SK-N-SH (cell line): ENCODE measurements at regions not wholly inside any gene's neighbourhood (a gene's known extent, or its start where the extent isn't known, plus 50 kb on each side); places are given as distances from the start of the nearest gene placed in this dataset.

ENCODE experiments used
- CTCF ChIA-PET: fragments of 300-600, 350-600 bp; formaldehyde crosslinking; extraction: SDS; loops from one replicate; lab custom pipeline; 2021; lab: Yijun Ruan, JAX
- POLR2A ChIA-PET: fragments of 350-600 bp; sonication (Branson Sonifier 250); formaldehyde crosslinking; extraction: SDS; loops from one replicate; lab custom pipeline; 2020; ENCODE audit warnings: antibody characterized with exemption, inconsistent platforms; lab: Yijun Ruan, JAX
- DNase-seq: peaks from one replicate; pipeline ENCODE4 v3.0.0; 2012
- H2AFZ ChIP-seq: fragments of 200-600 bp; sonication (generic); 2 replicates; pipeline ENCODE4 v1.8.1; 2016; ENCODE audit warnings: antibody characterized with exemption, mild to moderate bottlenecking, low read depth
- H3F3A ChIP-seq: fragments of 200-600 bp; sonication (generic); replicated peaks from 2 replicates; pipeline ENCODE3; 2016; ENCODE audit warnings: antibody characterized with exemption, mild to moderate bottlenecking; ENCODE audit not compliant: insufficient read depth
- H3K27ac ChIP-seq, 2 experiments: fragments of 200-500 bp in 1 of 2; fragments of 200-600 bp in 1 of 2; sonication (Bioruptor generic) in 1 of 2; sonication (generic), shearing (Covaris generic) in 1 of 2; 2 replicates each; pipeline versions ENCODE4 v1.5.1 to v1.6.1; 2014 to 2016; ENCODE audit warnings: low read depth in 2 of 2, inconsistent platforms in 1 of 2, low read length in 1 of 2, mild to moderate bottlenecking in 1 of 2, mixed read lengths in 1 of 2
- H3K27me3 ChIP-seq: fragments of 200-600 bp; sonication (generic), shearing (Covaris generic); 2 replicates; pipeline ENCODE4 v1.6.1; 2016; ENCODE audit warnings: mixed run types; ENCODE audit not compliant: insufficient read depth
- H3K36me3 ChIP-seq, 2 experiments: fragments of 200-500 bp in 1 of 2; fragments of 200-600 bp in 1 of 2; sonication (Bioruptor generic) in 1 of 2; sonication (generic) in 1 of 2; replicated peaks in 1 of 2; 2 replicates each; pipeline versions ENCODE3 to v1.5.1; 2014 to 2016; ENCODE audit warnings: low read length in 1 of 2, mild to moderate bottlenecking in 1 of 2; ENCODE audit not compliant: insufficient read depth in 2 of 2, control insufficient read depth in 1 of 2
- H3K4me1 ChIP-seq, 2 experiments: fragments of 200-500 bp in 1 of 2; fragments of 200-600 bp in 1 of 2; sonication (Bioruptor generic) in 1 of 2; sonication (generic), shearing (Covaris generic) in 1 of 2; 2 replicates each; pipeline versions ENCODE4 v1.5.1 to v1.6.1; 2014 to 2016; ENCODE audit warnings: low read depth in 1 of 2, low read length in 1 of 2, mixed run types in 1 of 2; ENCODE audit not compliant: insufficient read depth in 2 of 2, control insufficient read depth in 1 of 2
- H3K4me2 ChIP-seq: fragments of 200-600 bp; sonication (generic), shearing (Covaris generic); 2 replicates; pipeline ENCODE4 v1.6.1; 2017; ENCODE audit warnings: mixed run types
- H3K4me3 ChIP-seq, 2 experiments: fragments of 200-500 bp in 1 of 2; fragments of 200-600 bp in 1 of 2; sonication (Bioruptor generic) in 1 of 2; sonication (generic), shearing (Covaris generic) in 1 of 2; 2 replicates each; pipeline versions ENCODE4 v1.5.1 to v1.8.1; 2014 to 2016; ENCODE audit warnings: low read depth in 2 of 2, inconsistent platforms in 1 of 2, low read length in 1 of 2, mild to moderate bottlenecking in 1 of 2, mixed read lengths in 1 of 2, moderate library complexity in 1 of 2
- H3K79me2 ChIP-seq: fragments of 200-600 bp; sonication (generic); 2 replicates; pipeline ENCODE4 v1.8.1; 2017; ENCODE audit warnings: mild to moderate bottlenecking; ENCODE audit not compliant: insufficient read depth
- H3K9ac ChIP-seq: fragments of 200-600 bp; sonication (generic); 2 replicates; pipeline ENCODE4 v1.6.1; 2017; ENCODE audit warnings: mixed run types
- H3K9me2 ChIP-seq: fragments of 200-600 bp; sonication (generic); 2 replicates; pipeline ENCODE4 v1.6.1; 2017; ENCODE audit warnings: mixed run types
- H3K9me3 ChIP-seq: fragments of 200-600 bp; sonication (generic); 2 replicates; pipeline ENCODE4 v1.6.1; 2017; ENCODE audit warnings: mixed run types, mild to moderate bottlenecking, moderate library complexity
- H4K20me1 ChIP-seq: fragments of 200-600 bp; sonication (generic); 2 replicates; pipeline ENCODE4 v1.6.1; 2017; ENCODE audit warnings: mild to moderate bottlenecking, mixed run types; ENCODE audit not compliant: insufficient read depth
- FOXM1 ChIP-seq: IDR thresholded peaks from 2 replicates; pipeline ENCODE4 v1.4.0; 2012; ENCODE audit warnings: low read depth, mild to moderate bottlenecking
- MXI1 ChIP-seq: IDR thresholded peaks from 2 replicates; pipeline ENCODE4 v1.6.1; 2012; ENCODE audit warnings: mild to moderate bottlenecking, low read depth, low read length, improper control_type of control experiment
- TEAD4 ChIP-seq: IDR thresholded peaks from 2 replicates; pipeline ENCODE4 v1.4.0; 2012; ENCODE audit warnings: mild to moderate bottlenecking, borderline replicate concordance; ENCODE audit not compliant: insufficient read depth
- WGBS: methylation state at CpG from one replicate; pipeline ENCODE4 v1.1.6; 2017; ENCODE audit warnings: low lambda C conversion rate; 5-methylcytosine and 5-hydroxymethylcytosine counted together
- TF ChIP-seq, protein P1 (sequence below): fragments of 200-600 bp; sonication (generic); IDR thresholded peaks from 2 replicates; pipeline ENCODE4 v1.6.1; 2017; ENCODE audit warnings: antibody characterized with exemption, mild to moderate bottlenecking, moderate library complexity
- TF ChIP-seq, protein P2 (sequence below): IDR thresholded peaks from 2 replicates; pipeline ENCODE4; 2012
- TF ChIP-seq, protein P3 (sequence below): IDR thresholded peaks from 2 replicates; pipeline ENCODE4 v1.4.0; 2012; ENCODE audit warnings: low read depth, borderline replicate concordance
- TF ChIP-seq, protein P4 (sequence below): IDR thresholded peaks from 2 replicates; pipeline ENCODE4 v1.6.1; 2012; ENCODE audit warnings: mild to moderate bottlenecking, low read depth, low read length, moderate library complexity
- TF ChIP-seq, protein P5 (sequence below): IDR thresholded peaks from 2 replicates; pipeline ENCODE4 v1.4.0; 2012; ENCODE audit warnings: low read depth

DNA sequence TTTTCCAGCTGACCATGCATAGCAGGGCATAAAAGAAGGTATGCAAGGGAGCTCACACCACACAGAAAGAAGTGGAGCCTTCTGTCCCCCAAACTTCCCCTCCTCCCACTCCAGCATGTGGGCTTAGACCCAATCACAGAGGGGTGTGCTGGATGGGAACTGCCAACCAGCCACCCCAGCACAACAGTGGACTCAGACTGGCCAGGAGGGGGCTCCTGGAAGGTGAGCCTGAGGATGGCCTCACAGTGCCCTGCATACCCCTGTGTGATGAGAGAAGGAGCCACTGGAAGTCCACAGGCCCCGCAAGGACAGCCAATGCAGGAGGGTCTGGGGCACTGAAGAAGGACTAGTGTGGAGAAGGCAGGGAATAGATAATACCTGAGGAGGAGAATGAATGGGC is 106.9 kb upstream of the SERP2 start:
- no peak overlapping the region for H3K9ac ChIP-seq
- no peaks in the 10 kb centered on the region for H4K20me1 ChIP-seq
- H3K27ac ChIP-seq = no peak overlapping the region
- WGBS = 69% methylated on average over 1 of the region's 1 CpG
- ChIA-PET POLR2A (no interaction called here), CTCF (no interaction called here)
- no peaks in the 10 kb centered on the region for H3K9me3 ChIP-seq
- DNase-seq = no peak
- no peaks in the 10 kb centered on the region for H3K79me2 ChIP-seq
- H3F3A ChIP-seq = no peaks in the 10 kb centered on the region
- no peaks in the 10 kb centered on the region for H3K27me3 ChIP-seq
- no peak overlapping the region for H3K4me3 ChIP-seq
- H3K36me3 ChIP-seq = no peaks in the 10 kb centered on the region
- TF ChIP-seq, protein P1, sequence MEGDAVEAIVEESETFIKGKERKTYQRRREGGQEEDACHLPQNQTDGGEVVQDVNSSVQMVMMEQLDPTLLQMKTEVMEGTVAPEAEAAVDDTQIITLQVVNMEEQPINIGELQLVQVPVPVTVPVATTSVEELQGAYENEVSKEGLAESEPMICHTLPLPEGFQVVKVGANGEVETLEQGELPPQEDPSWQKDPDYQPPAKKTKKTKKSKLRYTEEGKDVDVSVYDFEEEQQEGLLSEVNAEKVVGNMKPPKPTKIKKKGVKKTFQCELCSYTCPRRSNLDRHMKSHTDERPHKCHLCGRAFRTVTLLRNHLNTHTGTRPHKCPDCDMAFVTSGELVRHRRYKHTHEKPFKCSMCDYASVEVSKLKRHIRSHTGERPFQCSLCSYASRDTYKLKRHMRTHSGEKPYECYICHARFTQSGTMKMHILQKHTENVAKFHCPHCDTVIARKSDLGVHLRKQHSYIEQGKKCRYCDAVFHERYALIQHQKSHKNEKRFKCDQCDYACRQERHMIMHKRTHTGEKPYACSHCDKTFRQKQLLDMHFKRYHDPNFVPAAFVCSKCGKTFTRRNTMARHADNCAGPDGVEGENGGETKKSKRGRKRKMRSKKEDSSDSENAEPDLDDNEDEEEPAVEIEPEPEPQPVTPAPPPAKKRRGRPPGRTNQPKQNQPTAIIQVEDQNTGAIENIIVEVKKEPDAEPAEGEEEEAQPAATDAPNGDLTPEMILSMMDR = no peak
- TF ChIP-seq, protein P2, sequence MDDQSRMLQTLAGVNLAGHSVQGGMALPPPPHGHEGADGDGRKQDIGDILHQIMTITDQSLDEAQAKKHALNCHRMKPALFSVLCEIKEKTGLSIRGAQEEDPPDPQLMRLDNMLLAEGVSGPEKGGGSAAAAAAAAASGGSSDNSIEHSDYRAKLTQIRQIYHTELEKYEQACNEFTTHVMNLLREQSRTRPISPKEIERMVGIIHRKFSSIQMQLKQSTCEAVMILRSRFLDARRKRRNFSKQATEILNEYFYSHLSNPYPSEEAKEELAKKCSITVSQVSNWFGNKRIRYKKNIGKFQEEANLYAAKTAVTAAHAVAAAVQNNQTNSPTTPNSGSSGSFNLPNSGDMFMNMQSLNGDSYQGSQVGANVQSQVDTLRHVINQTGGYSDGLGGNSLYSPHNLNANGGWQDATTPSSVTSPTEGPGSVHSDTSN = no peak
- TF ChIP-seq TEAD4 (no peak), MXI1 (no peak), FOXM1 (no peak)
- TF ChIP-seq, protein P3, sequence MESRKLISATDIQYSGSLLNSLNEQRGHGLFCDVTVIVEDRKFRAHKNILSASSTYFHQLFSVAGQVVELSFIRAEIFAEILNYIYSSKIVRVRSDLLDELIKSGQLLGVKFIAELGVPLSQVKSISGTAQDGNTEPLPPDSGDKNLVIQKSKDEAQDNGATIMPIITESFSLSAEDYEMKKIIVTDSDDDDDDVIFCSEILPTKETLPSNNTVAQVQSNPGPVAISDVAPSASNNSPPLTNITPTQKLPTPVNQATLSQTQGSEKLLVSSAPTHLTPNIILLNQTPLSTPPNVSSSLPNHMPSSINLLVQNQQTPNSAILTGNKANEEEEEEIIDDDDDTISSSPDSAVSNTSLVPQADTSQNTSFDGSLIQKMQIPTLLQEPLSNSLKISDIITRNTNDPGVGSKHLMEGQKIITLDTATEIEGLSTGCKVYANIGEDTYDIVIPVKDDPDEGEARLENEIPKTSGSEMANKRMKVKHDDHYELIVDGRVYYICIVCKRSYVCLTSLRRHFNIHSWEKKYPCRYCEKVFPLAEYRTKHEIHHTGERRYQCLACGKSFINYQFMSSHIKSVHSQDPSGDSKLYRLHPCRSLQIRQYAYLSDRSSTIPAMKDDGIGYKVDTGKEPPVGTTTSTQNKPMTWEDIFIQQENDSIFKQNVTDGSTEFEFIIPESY = no peak
- TF ChIP-seq, protein P4, sequence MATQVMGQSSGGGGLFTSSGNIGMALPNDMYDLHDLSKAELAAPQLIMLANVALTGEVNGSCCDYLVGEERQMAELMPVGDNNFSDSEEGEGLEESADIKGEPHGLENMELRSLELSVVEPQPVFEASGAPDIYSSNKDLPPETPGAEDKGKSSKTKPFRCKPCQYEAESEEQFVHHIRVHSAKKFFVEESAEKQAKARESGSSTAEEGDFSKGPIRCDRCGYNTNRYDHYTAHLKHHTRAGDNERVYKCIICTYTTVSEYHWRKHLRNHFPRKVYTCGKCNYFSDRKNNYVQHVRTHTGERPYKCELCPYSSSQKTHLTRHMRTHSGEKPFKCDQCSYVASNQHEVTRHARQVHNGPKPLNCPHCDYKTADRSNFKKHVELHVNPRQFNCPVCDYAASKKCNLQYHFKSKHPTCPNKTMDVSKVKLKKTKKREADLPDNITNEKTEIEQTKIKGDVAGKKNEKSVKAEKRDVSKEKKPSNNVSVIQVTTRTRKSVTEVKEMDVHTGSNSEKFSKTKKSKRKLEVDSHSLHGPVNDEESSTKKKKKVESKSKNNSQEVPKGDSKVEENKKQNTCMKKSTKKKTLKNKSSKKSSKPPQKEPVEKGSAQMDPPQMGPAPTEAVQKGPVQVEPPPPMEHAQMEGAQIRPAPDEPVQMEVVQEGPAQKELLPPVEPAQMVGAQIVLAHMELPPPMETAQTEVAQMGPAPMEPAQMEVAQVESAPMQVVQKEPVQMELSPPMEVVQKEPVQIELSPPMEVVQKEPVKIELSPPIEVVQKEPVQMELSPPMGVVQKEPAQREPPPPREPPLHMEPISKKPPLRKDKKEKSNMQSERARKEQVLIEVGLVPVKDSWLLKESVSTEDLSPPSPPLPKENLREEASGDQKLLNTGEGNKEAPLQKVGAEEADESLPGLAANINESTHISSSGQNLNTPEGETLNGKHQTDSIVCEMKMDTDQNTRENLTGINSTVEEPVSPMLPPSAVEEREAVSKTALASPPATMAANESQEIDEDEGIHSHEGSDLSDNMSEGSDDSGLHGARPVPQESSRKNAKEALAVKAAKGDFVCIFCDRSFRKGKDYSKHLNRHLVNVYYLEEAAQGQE = no peak
- TF ChIP-seq, protein P5, sequence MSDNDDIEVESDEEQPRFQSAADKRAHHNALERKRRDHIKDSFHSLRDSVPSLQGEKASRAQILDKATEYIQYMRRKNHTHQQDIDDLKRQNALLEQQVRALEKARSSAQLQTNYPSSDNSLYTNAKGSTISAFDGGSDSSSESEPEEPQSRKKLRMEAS = no peak
- no peak overlapping the region for H3K4me2 ChIP-seq
- no peak overlapping the region for H2AFZ ChIP-seq
- peaks cover 3 to 12% of the 10 kb centered on the region in 2 experiments; a peak in 2 of 4 replicates for H3K4me1 ChIP-seq
- H3K9me2 ChIP-seq = no peaks in the 10 kb centered on the region
